OCI-LY1 (cell line): ENCODE measurements at regions not wholly inside any gene's neighbourhood (a gene's known extent, or its start where the extent isn't known, plus 50 kb on each side); places are given as distances from the start of the nearest gene placed in this dataset.

Experiments
- H2AFZ ChIP-seq: fragments of 200-600 bp; sonication (generic), shearing (Covaris generic); 2 replicates; pipeline ENCODE4 v1.6.0; 2014; ENCODE audit warnings: antibody characterized with exemption, mild to moderate bottlenecking, low read length
- H3F3A ChIP-seq: fragments of 200-600 bp; sonication (generic), shearing (Covaris generic); 2 replicates; pipeline ENCODE4 v1.6.0; 2014; ENCODE audit warnings: mild to moderate bottlenecking, antibody characterized with exemption, low read length, moderate library complexity; ENCODE audit not compliant: insufficient read depth
- H3K27ac ChIP-seq: fragments of 200-600 bp; sonication (generic); 2 replicates; pipeline ENCODE4 v1.5.1; 2014; ENCODE audit warnings: low read length, mixed run types, mild to moderate bottlenecking, low read depth; ENCODE audit not compliant: poor library complexity, severe bottlenecking
- H3K27me3 ChIP-seq: fragments of 200-600 bp; sonication (generic); 2 replicates; pipeline ENCODE4 v1.6.0; 2014; ENCODE audit warnings: antibody characterized with exemption, mild to moderate bottlenecking, low read length, moderate library complexity; ENCODE audit not compliant: insufficient read depth
- H3K36me3 ChIP-seq: fragments of 200-600 bp; sonication (generic); 2 replicates; pipeline ENCODE4 v1.6.1; 2014; ENCODE audit warnings: mild to moderate bottlenecking, antibody characterized with exemption, low read length, moderate library complexity, mixed read lengths; ENCODE audit not compliant: insufficient read depth
- H3K4me1 ChIP-seq: fragments of 200-600 bp; sonication (generic); 2 replicates; pipeline ENCODE4 v1.5.1; 2014; ENCODE audit warnings: mild to moderate bottlenecking, low read length, moderate library complexity; ENCODE audit not compliant: insufficient read depth, severe bottlenecking
- H3K4me2 ChIP-seq: fragments of 200-600 bp; sonication (generic), shearing (Covaris generic); 2 replicates; pipeline ENCODE4 v1.6.1; 2014; ENCODE audit warnings: low read length
- H3K4me3 ChIP-seq: fragments of 200-600 bp; sonication (generic); 2 replicates; pipeline ENCODE4 v1.5.1; 2014; ENCODE audit warnings: low read length, low read depth, mild to moderate bottlenecking, mixed read lengths; ENCODE audit not compliant: poor library complexity, severe bottlenecking
- H3K79me2 ChIP-seq: fragments of 200-600 bp; shearing (Covaris generic); 2 replicates; pipeline ENCODE4 v1.6.1; 2016; ENCODE audit warnings: mixed run types, low read length, mixed read lengths; ENCODE audit not compliant: insufficient read depth
- H3K9ac ChIP-seq: fragments of 200-600 bp; sonication (generic), shearing (Covaris generic); 2 replicates; pipeline ENCODE4 v1.6.1; 2014; ENCODE audit warnings: mild to moderate bottlenecking, low read length, mixed read lengths
- H3K9me2 ChIP-seq: fragments of 200-600 bp; sonication (generic), shearing (Covaris generic); 2 replicates; pipeline ENCODE4 v1.6.1; 2014; ENCODE audit warnings: low read depth, mild to moderate bottlenecking, low read length, mixed read lengths
- H3K9me3 ChIP-seq: fragments of 200-600 bp; shearing (Covaris generic); 2 replicates; pipeline ENCODE4 v1.6.1; 2014; ENCODE audit warnings: low read length, mixed read lengths
- H4K20me1 ChIP-seq: fragments of 200-600 bp; sonication (generic), shearing (Covaris generic); 2 replicates; pipeline ENCODE4 v1.6.0; 2016; ENCODE audit warnings: mild to moderate bottlenecking, low read length; ENCODE audit not compliant: insufficient read depth
- EZH2 ChIP-seq: fragments of 200-600 bp; sonication (generic), shearing (Covaris generic); IDR thresholded peaks from 2 replicates; pipeline ENCODE4 v1.8.0; 2017; ENCODE audit warnings: borderline replicate concordance, mixed run types, mild to moderate bottlenecking, antibody characterized with exemption, low read length, moderate library complexity, mixed read lengths
- TF ChIP-seq, protein P1 (sequence below): fragments of 200-600 bp; sonication (generic), shearing (Covaris generic); IDR thresholded peaks from 2 replicates; pipeline ENCODE4 v1.5.1; 2017; ENCODE audit warnings: mild to moderate bottlenecking, antibody characterized with exemption, low read length, moderate library complexity, mixed read lengths

DNA sequence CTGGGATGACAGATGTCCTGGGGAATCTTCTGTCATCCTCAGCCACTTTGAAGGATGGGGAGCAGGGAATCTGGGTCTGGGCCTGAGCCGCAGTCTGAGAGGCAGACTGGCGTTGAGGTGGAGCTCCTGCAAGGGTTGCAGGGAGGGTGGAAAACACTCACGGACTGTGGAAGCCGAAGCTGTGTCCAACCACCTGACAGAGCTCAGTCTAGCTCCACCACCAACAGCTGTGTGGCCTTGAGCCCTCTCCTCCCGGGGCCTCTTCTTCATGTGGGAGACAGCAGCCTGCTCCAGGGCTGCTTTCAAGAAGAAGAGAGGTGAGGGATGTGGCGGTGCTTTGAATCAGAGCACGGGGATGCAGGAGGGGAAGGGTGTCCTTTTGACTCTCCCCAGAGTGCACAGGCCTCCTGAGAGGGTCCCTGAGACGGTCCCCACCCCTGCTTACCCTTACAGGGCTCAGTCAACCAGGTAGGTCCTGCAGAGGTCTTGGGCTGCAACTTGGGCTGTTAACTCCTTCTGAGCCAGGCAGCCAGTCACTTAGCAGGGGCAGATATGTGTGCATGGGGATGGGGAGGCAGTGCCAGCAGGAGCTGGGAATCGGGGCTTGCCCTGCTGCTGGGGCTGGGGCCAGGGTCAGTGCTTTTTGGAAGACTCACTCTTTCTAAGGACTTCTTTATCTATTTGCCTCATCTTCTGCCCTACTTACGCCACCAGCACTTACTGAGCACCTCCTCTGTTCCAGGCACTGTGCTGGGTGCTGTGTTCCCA lies 216.3 kb downstream of the PTPRU start:
- Histone ChIP-seq H3K4me3 (no peak overlapping the region), H3F3A (no peaks in the 10 kb centered on the region), H3K4me2 (no peak overlapping the region), H3K36me3 (no peaks in the 10 kb centered on the region), H3K9me3 (no peaks in the 10 kb centered on the region), H3K9me2 (no peaks in the 10 kb centered on the region), H3K27ac (no peak overlapping the region), H3K9ac (no peak overlapping the region), H3K4me1 (no peaks in the 10 kb centered on the region), H3K27me3 (no peaks in the 10 kb centered on the region; the same call in 1 of the 2 replicates), H4K20me1 (no peaks in the 10 kb centered on the region), H3K79me2 (no peaks in the 10 kb centered on the region), H2AFZ (no peak overlapping the region)
- TF ChIP-seq, protein P1, sequence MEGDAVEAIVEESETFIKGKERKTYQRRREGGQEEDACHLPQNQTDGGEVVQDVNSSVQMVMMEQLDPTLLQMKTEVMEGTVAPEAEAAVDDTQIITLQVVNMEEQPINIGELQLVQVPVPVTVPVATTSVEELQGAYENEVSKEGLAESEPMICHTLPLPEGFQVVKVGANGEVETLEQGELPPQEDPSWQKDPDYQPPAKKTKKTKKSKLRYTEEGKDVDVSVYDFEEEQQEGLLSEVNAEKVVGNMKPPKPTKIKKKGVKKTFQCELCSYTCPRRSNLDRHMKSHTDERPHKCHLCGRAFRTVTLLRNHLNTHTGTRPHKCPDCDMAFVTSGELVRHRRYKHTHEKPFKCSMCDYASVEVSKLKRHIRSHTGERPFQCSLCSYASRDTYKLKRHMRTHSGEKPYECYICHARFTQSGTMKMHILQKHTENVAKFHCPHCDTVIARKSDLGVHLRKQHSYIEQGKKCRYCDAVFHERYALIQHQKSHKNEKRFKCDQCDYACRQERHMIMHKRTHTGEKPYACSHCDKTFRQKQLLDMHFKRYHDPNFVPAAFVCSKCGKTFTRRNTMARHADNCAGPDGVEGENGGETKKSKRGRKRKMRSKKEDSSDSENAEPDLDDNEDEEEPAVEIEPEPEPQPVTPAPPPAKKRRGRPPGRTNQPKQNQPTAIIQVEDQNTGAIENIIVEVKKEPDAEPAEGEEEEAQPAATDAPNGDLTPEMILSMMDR: no peak
- no peak for TF ChIP-seq EZH2

DNA sequence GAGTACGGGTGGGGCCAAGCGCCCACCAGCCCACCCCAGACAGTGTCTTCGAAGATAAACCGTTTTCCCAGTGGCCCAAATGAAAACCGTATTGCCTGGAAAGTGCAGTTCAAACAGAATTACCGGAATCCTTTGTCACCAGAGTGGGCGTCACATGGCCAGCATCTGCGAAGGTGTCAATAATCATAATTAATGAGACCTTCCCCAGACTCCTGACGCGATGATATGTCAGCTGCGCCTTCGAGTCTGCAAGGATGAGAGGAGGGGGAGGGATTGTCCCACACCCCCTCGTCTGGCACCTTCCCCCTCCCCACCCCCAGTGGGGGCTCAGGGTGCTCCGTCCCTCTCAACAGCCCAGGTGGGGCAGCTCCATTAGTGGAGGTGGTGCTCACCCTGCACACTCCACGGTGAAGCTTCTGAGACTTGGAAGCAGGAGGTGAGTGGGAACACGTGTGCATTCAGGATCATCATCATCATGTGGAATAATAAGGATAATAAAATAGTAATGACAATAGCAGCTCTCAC lies 215.1 kb downstream of the PTPRU start:
- no peaks in the 10 kb centered on the region for H3K36me3 ChIP-seq
- H3K9ac ChIP-seq: no peak overlapping the region
- H3F3A ChIP-seq: no peaks in the 10 kb centered on the region
- no peak overlapping the region for H3K4me2 ChIP-seq
- H3K4me3 ChIP-seq: no peak overlapping the region
- no peak overlapping the region for H3K27ac ChIP-seq
- H3K9me3 ChIP-seq: no peaks in the 10 kb centered on the region
- H3K27me3 ChIP-seq: no peaks in the 10 kb centered on the region
- H3K9me2 ChIP-seq: no peaks in the 10 kb centered on the region
- H2AFZ ChIP-seq: no peak overlapping the region
- no peaks in the 10 kb centered on the region for H3K79me2 ChIP-seq
- no peak for TF ChIP-seq EZH2
- TF ChIP-seq, protein P1: no peak
- no peaks in the 10 kb centered on the region for H3K4me1 ChIP-seq
- H4K20me1 ChIP-seq: no peaks in the 10 kb centered on the region

DNA sequence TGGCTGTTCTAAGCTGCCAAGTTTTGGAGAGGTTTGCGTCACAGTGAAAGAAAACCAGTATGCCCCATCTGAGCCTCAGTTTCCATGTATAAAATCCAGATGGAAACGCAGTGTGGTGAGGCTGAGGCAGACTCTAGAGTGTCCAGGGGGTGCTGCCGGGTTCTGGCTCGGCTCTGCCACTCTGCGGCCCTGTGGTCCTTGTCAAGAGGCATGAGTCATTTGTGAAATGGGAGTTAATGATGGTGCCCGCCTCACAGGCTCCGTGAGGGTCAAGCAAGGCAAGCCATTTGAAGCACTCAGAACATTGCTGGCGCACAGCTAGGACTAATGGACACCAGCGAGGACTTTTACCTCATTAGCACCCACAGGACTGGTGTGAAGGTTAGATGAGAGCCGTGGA lies 214.3 kb downstream of the PTPRU start:
- no peak overlapping the region for H3K27ac ChIP-seq
- no peaks in the 10 kb centered on the region for H4K20me1 ChIP-seq
- no peaks in the 10 kb centered on the region for H3K27me3 ChIP-seq
- TF ChIP-seq, protein P1: no peak
- TF ChIP-seq EZH2: no peak
- H3K9me3 ChIP-seq: no peaks in the 10 kb centered on the region
- no peak overlapping the region for H3K4me2 ChIP-seq
- no peak overlapping the region for H2AFZ ChIP-seq
- no peaks in the 10 kb centered on the region for H3K4me1 ChIP-seq
- no peaks in the 10 kb centered on the region for H3K79me2 ChIP-seq
- H3F3A ChIP-seq: no peaks in the 10 kb centered on the region
- no peaks in the 10 kb centered on the region for H3K36me3 ChIP-seq
- H3K9ac ChIP-seq: no peak overlapping the region
- H3K9me2 ChIP-seq: no peaks in the 10 kb centered on the region
- H3K4me3 ChIP-seq: no peak overlapping the region
